Fibroblast of mammary gland (primary cell): ENCODE measurements at regions not wholly inside any gene's neighbourhood (a gene's known extent, or its start where the extent isn't known, plus 50 kb on each side); places are given as distances from the start of the nearest gene placed in this dataset.

ENCODE experiments used
- DNase-seq: peaks from one replicate; pipeline ENCODE4 v3.0.0-alpha.2; 2010; ENCODE audit warnings: low read depth
- H3K4me3 ChIP-seq: 2 replicates; pipeline ENCODE4 v1.5.1; 2011; ENCODE audit warnings: low read depth, mild to moderate bottlenecking, low read length, moderate library complexity; ENCODE audit not compliant: control insufficient read depth
- CTCF ChIP-seq: conservative IDR thresholded peaks from 2 replicates; pipeline ENCODE4 v1.5.1; 2011; ENCODE audit warnings: low read depth, low read length, inconsistent platforms; ENCODE audit not compliant: control insufficient read depth, insufficient read depth

GRCh38 chr7:17396692-17397091 is 98.2 kb downstream of the AHR start:
- DNase-seq = no peak
- no peak for TF ChIP-seq CTCF
- H3K4me3 ChIP-seq = no peak overlapping the region

DNA sequence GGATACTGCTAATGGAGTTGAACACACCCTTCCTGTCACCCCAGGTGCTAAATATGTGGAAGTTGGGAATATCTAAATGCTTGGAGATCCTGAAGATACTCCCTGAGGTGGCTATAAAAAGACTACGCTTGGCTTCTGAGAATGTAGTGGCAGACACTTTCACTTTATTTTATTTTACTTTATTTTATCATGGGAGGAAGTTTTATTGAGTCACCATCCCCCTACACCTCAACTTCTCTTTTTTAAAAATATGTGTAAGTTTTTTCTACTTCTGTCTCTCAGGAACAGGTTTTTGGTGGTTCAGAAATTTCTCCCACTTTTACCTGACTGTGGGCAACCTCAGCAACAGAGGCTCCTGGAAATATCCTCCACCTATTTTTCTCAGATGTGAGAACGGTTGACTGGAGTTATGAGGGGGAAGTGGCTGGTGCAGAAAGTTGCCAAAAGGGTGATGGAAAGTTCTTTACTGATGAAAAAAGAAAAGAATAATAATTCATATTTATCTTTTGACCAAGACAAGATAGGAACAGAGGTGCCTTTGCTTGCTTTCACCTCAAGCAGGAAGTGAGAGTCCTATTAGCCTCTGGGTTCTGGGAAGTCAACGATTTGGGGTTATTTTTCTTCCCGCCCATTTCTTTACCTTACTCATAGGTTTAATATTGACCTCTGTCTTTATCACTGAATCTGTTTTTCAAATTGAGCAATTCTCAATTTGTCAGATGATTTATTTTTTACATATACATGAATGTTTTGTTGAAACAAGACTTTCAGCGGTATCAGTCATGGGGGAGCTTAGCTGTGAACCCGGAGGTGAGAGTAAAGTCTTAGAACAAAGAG is 103.6 kb downstream of the AHR start:
- no peak for TF ChIP-seq CTCF
- H3K4me3 ChIP-seq = no peak overlapping the region
- DNase-seq = no peak

DNA sequence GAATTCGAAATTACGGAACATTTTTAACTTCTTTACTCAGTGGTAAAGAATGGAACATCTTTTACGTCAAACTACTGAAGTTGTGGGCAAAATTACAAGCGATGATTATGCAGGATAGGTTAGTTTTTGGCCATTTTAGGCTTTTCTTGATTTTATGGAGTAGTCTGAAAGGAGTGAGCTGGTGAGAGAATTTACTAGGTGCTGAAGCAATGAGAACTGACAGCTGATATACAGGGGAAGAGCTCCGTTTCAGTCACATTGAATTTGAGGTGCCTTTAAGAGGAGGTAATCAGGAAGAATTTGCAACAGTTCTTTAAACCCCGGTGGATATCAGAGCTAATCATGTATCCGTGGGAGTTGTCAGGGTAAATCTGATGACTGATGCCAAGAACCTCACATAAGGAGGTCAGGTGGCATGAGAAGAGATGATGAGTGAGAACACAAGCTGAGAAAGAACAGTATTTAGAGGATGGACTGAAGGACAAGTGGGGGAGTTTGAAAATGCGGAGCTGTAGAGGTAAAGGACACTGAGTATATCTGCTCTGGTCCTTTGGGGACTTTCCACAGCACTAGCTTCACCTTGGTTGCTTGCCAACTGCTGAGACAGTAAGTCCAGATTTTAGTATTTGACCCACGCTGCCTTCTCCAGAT is 104.3 kb downstream of the AHR start:
- TF ChIP-seq CTCF = no peak
- DNase-seq = no peak
- H3K4me3 ChIP-seq = no peak overlapping the region

GRCh38 chr7:17404006-17404405 is 105.6 kb downstream of the AHR start:
- H3K4me3 ChIP-seq = no peak overlapping the region
- TF ChIP-seq CTCF = no peak
- no peak for DNase-seq

- TF ChIP-seq CTCF = no peak
- H3K4me3 ChIP-seq = no peak overlapping the region
- DNase-seq = peak; percentile 96
Observed at GRCh38 chr7:17405786-17406185, 107.3 kb downstream of the AHR start.

GRCh38 chr7:17406738-17407137 is 108.3 kb downstream of the AHR start:
- no peak for TF ChIP-seq CTCF
- no peak overlapping the region for H3K4me3 ChIP-seq
- DNase-seq = peak; percentile 60
